Activated naive CD4-positive, alpha-beta T cell treated with anti-CD3 and anti-CD28 coated beads, Interleukin-2, amount 50 U/mL, for 72 hours (primary cell): ENCODE measurements at regions not wholly inside any gene's neighbourhood (a gene's known extent, or its start where the extent isn't known, plus 50 kb on each side); places are given as distances from the start of the nearest gene placed in this dataset.

Source experiments
- ATAC-seq, 2 donors: fragments of 150-1000 bp; cut with Tn5 transposase; 2 replicates each; pipeline ENCODE4 v1.10.0; 2021; ENCODE audit warnings: mild to moderate bottlenecking in 2 of 2, moderate library complexity in 2 of 2
- DNase-seq, 2 donors: peaks; one replicate each; pipeline ENCODE4 v3.0.0; 2021 to 2022; ENCODE audit warnings: low spot score in 2 of 2
- H3K27ac Mint-ChIP-seq, 2 donors: one replicate each; pipeline ENCODE4 v1.8.0; 2022; ENCODE audit warnings: mild to moderate bottlenecking in 2 of 2, mixed read lengths in 2 of 2
- H3K36me3 Mint-ChIP-seq, 2 donors: one replicate each; pipeline ENCODE4 v1.8.0; 2022; ENCODE audit warnings: mixed read lengths in 2 of 2
- H3K9me3 Mint-ChIP-seq, 2 donors: one replicate each; pipeline ENCODE4 v1.8.0; 2022; ENCODE audit warnings: mixed read lengths in 2 of 2

DNA sequence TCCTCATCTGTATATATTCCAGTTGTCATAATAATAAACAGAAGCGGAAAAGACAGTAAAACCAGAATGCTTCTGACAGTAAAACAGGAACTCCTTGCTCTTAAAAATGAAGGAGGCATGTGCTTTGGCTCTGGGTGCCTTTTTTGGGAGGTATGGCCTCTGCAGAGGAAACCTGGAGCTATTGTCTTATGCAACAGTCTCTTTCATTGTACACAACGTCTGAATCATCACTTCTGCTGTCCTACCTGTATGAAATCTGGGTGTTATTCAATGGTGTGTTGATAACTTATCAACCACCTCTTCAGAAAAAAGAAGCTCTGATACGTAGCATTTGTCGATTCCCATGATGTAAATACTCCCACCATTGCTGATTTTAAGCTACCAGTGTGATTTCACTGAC, 64.8 kb downstream of the CDCA7 start:
- Mint-ChIP-seq H3K27ac (no peak overlapping the region), H3K36me3 (no peaks in the 10 kb centered on the region), H3K9me3 (peaks cover 0 to 3% of the 10 kb centered on the region in 2 donors)
- DNase-seq (no peak), ATAC-seq (no peak)

DNA sequence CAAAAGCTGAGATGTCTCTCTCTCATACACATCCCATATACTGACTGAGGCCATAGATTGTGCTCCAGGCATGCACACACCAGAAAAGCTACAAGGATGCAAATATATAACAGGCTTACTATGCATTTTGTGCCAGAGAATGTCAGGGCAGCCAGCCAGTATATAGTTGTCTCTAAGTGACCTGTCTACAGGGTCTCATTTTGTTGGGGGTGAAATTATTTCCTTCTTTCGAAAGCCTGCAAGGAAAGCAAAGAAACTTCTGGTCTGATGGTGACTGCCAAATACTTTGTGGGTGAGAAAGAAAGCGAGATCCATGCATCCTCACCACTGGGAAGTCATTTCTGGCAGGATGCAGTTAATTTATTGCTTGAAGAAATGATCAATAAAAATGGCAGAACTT, 70.2 kb downstream of the CDCA7 start:
- Mint-ChIP-seq H3K9me3 (peaks cover 0 to 3% of the 10 kb centered on the region in 2 donors), H3K27ac (no peak overlapping the region), H3K36me3 (no peaks in the 10 kb centered on the region)
- ATAC-seq: no peak
- no peak for DNase-seq

DNA sequence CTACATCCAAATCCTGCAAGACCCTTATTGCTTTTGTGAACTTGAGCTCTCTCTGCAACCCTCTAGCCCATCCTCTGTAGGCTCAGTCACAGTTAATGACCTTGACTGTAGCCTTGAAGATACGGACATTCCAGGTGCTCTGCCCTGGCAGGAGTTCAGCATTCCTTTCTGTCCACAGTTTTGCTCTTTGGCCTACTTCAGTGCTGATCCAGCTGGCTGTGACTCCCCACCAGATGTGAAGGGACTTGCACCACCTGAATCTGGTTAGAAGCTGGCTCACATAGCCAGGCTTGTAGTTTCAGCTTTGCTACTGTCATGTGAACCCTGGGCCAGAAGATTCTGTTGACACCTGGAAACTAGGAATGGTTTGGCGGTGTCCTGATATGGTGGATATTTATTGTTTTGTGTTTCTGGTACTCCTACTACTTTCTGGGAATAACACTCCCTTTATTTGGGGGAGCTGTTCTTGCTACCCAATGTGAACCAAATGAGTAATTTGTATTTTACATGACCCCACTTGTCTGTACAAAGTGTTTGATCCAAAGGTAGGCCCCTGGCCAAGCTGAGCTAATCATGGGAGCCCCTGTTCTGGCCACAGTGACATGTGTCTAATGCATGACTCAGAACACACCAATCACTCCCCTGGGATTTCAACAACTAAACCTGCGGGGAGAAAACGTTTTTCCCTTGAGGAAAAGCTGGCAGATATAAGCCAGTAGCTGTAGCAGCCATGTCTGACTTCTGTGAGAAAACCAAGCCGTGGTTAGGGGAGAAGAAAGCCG, 73.4 kb downstream of the CDCA7 start:
- H3K36me3 Mint-ChIP-seq: no peaks in the 10 kb centered on the region
- no peak overlapping the region for H3K27ac Mint-ChIP-seq
- no peak for ATAC-seq
- no peak for DNase-seq
- no peaks in the 10 kb centered on the region for H3K9me3 Mint-ChIP-seq

DNA sequence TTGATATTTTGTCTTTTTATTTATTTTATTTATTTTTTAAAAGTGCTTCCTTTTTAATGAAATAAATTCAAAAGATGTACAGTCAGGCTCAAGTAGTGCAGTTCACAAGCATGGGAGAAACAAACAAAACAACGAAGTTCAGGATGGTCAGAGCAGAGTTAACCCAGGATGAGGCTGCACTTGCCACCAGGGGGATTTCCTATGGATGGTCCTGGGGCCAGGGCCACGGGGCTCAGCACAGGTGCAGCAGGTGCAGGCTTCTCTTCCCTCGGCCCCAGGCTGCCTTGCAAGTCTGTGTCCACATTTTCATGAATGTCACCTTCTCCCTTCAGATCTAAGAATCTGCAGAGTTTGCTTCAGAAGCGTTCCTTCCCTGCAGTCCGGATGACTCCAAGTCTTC, 76.5 kb downstream of the CDCA7 start:
- DNase-seq: no peak
- no peaks in the 10 kb centered on the region for H3K9me3 Mint-ChIP-seq
- no peak overlapping the region for H3K27ac Mint-ChIP-seq
- ATAC-seq: no peak
- H3K36me3 Mint-ChIP-seq: no peaks in the 10 kb centered on the region

DNA sequence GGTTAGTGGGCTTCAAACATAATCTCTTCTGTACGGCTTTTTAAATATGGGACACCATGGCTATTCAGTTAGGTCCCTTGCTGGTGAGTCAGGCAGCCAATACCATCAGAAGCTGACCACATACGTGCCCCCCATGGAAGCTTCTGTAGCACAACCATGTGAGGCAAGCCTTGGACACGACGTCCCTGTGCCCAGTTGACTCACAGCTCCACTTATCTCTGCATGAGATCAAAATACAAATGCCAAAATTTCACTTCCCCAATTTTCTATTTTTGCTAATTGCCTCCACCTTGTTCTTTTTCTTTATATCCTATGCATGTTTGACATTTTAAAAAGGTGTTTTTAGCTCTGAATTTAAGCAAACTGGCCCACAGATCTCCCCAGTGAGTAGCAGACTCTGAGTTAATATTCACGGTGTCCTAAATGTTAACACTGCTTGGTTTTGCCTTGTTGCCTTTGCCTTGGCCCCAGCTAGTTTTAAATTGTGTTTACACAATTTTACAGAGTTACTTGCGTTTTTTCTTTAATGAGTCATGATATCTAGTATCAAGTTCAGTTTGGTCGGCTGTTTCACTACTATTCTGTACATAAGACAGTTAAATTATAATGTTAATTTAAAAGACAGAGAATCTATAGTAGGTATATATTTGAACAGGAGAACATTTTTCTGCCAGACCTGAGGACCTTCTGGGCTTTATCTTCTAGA, 77.5 kb downstream of the CDCA7 start:
- Mint-ChIP-seq H3K36me3 (no peaks in the 10 kb centered on the region), H3K27ac (no peak overlapping the region), H3K9me3 (no peaks in the 10 kb centered on the region)
- ATAC-seq: no peak
- DNase-seq: no peak

DNA sequence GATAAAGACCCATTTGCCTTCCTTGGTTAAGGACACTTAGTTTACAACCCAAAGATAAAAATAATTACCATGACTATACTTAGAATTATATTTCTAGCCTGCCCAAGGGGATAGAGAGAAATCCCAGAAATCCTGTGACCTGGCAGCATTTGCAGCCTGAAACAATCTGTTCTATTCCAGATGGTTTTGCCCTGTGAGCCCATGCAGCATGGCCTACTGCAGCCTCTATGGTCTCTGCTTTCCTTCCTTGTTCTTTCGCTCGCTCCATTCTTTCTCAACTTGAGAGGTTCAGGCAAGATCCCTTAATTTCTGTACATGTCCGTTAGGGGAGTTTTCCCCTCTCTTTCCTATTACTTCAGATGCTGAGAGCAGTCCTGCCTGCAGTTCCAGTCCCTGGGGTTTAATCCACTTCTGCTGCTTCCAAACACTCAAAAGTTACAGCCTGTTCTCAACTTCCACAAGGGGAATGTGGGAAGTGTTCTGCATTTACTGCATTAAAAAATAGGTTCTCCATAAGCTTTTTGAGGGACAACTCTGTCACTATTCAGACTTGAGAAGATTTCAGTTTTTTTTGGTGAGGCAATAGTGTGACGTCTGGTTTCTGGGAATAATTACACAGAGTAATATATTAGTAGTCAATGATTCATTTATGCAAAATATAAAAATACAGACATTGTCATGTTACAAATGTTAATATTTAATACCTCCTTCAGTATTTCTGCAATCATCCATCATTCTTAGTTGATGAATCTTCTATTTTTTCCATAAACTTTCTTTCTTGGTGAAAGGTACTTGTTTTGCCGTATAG, 80.3 kb downstream of the CDCA7 start:
- no peak for ATAC-seq
- Mint-ChIP-seq H3K27ac (no peak overlapping the region), H3K9me3 (no peaks in the 10 kb centered on the region), H3K36me3 (no peaks in the 10 kb centered on the region)
- no peak for DNase-seq

DNA sequence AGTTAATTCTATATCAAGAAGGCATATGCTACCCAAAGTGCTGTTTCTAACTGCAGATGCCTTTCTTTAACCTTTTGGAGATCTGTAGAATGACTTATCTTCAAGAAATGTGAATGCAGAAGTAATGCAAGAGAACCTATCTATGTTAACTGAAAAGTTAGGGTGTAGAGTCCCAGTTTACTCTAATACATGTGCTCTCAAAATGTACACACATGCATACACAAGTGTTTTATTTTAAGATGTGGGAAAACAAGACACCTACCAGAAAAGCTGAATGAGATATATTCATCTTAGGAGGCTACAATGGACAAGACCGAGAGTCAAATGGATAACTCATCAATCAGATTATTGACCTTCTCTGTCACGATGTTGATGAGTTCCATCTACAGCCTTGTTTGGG, 80.9 kb downstream of the CDCA7 start:
- no peak for DNase-seq
- no peak overlapping the region for H3K27ac Mint-ChIP-seq
- no peak for ATAC-seq

DNA sequence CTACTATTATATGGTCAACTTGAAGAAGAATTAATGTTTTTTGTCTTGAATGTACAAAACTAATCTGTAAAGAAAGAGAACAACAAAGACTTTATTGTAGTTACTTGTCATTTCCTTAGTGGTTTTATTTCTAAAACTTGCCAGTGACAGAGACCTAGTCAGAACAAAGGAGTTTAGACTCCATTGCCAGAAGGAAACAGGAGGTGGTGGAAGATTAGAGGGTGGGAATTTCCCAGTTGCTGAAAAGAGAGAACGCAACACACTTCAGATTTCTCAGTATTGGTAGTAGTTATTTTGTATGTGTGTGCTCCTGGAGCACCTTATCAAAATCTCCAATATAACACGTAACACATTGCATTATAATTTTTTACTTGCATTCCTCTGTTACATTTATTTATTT, 81.4 kb downstream of the CDCA7 start:
- no peak for DNase-seq
- Mint-ChIP-seq H3K36me3 (no peaks in the 10 kb centered on the region), H3K27ac (no peak overlapping the region), H3K9me3 (no peaks in the 10 kb centered on the region)
- ATAC-seq: peak; percentile 34 to 92

More for the DNA sequence above, 80.9 kb downstream of the CDCA7 start:
- Mint-ChIP-seq H3K36me3 (no peaks in the 10 kb centered on the region), H3K9me3 (no peaks in the 10 kb centered on the region)

DNA sequence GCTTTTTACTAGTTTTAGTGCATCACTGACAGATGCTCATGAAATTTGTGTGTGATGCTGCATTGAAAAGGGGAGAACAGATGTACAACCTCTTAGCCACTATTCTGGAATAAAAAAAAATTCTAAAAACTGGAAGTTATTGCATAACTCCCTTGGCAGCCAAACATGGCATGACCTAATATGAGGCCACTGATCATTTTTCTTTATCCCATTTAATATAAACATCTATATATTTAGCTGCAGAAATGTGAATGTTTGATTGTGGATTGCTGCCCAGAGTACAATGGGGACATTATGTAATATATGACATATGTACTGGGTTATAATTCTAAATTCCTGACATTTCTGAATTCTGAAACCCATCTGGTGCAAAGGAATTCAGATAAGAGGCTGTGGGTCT, 86.5 kb downstream of the CDCA7 start:
- Mint-ChIP-seq H3K9me3 (no peaks in the 10 kb centered on the region), H3K36me3 (no peaks in the 10 kb centered on the region), H3K27ac (no peak overlapping the region)
- no peak for DNase-seq
- no peak for ATAC-seq

DNA sequence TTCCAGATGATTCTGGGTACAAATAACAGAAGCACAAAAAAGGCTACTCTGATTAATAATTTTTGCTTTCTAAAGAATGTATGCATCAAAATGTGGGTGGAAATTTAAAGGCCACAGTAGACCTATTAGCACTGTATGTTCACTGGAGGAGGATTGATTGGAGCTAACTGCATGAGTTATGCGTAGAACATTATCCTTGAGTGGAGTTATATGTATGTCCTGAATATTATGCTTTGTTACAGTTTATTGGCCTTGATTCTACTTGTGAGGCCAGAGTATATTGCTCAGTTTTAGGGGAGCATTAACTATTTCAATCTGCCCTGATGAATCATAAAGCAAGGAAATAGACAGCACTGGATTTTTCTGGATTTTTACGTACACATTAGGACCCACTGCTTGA, 87.9 kb downstream of the CDCA7 start:
- no peaks in the 10 kb centered on the region for H3K9me3 Mint-ChIP-seq
- ATAC-seq (no peak), DNase-seq (no peak)
- H3K36me3 Mint-ChIP-seq: no peaks in the 10 kb centered on the region
- no peak overlapping the region for H3K27ac Mint-ChIP-seq

DNA sequence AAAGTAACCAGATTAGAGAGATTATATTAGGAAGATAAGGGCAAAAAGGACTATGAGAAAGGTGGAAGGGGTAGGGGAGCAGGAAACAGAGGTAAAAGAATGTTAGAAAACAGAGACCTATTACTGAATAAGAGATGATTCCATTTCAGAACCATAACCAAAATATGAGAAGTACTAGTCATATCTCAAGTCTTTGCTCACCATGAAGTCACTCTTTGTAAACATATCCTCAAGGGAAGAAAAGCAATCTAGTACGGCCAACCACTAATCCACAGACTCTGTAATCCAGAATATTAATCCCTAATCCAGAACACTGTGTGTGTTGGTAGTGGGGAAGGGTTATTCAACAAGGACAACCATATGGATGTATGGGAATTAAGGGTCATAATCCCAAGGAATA, 92.0 kb downstream of the CDCA7 start:
- H3K9me3 Mint-ChIP-seq: no peaks in the 10 kb centered on the region
- peak in 1 of 2 donors; percentile 55 for ATAC-seq
- H3K36me3 Mint-ChIP-seq: no peaks in the 10 kb centered on the region
- H3K27ac Mint-ChIP-seq: no peak overlapping the region
- DNase-seq: no peak

DNA sequence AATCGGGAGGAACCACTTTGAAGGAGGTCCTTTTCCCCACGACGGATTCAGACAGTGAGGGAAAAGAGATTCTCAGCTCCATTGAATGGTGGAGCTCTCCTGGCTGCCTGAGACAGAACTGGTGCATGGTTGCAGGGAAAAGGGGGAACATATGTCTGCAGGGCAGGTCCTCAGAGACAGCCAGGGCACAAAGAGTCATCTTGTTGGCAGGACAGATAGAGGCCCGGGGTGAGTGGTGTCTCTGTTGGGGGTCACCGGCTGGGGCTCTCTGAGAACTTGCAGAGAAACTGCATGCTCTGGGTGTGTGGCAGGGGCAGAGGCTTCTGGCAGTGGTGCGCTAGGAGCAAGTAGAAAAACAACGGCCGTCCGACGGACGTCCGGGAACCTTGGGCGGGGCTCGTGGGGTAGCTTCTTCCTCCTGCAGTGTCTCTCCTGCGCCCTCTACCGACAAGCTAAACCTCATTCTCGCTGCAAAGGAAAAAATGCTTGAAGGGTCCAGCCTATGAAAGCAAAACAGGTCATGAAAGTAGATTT, 94.3 kb downstream of the CDCA7 start:
- no peaks in the 10 kb centered on the region for H3K36me3 Mint-ChIP-seq
- H3K9me3 Mint-ChIP-seq: no peaks in the 10 kb centered on the region
- H3K27ac Mint-ChIP-seq: no peak overlapping the region
- peak; percentile 61 to 63 for DNase-seq
- ATAC-seq: peak; percentile 53 to 76

DNA sequence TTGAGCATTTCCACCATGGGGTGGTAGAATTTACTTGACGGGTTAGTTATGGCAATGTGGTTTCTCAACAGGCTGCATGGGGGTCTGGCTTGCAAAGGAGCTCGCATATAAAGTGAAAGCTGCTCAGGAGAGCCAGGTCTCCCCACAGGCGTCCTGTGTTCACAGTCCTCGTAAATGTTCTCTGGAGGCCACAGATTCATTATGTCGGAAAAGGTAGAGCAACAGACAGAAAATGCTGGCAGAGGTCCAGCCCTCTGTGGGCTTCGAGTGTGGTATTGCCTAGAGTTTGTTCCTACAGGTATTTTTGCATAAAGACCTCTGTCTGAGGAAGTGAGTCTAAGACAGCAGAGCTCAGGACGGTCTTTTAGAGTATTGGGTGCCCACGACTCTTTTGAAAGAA, 96.4 kb downstream of the CDCA7 start:
- H3K9me3 Mint-ChIP-seq: no peaks in the 10 kb centered on the region
- no peaks in the 10 kb centered on the region for H3K36me3 Mint-ChIP-seq
- ATAC-seq (peak in 1 of 2 donors; percentile 32), DNase-seq (peak in 1 of 2 donors; percentile 11)
- no peak overlapping the region for H3K27ac Mint-ChIP-seq

DNA sequence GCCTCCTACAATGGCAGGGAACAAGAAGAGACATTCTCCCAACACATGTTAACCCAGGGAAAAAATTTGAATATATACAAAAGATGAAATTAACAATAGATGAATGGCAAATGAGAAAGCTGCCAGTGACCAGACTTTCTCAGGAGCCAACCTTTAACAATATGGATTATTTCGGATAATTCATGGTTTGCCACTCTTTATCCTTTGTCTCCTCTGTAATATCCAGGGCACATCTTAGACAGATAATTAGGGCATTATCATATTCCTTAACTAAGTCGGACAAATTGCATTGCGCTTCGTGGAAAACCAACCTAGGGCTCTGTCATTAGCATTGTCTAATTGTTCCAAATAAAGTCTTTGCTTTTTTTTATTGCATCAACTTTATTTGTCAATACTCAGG, 97.3 kb downstream of the CDCA7 start:
- no peak for ATAC-seq
- H3K9me3 Mint-ChIP-seq: no peaks in the 10 kb centered on the region
- no peak for DNase-seq
- H3K36me3 Mint-ChIP-seq: no peaks in the 10 kb centered on the region
- H3K27ac Mint-ChIP-seq: no peak overlapping the region

DNA sequence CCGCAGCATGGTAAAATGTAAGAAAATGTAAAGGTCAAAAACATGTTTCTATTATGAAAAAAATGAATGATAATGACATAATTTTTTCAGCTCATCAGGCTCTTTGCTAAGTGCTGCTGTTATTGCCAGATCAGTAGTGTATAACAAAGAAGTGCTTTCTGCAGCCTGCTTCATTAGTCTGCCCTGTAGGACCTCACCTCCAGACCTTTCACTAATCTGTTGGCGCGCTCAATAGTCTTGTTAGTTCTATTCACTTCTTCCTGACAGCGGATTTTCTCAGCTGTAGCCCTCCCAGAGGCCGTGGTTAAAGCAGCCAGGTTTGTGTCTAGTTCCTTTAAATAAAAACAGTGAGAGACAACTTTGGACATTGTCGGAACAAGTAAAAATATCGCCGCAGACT, 97.7 kb downstream of the CDCA7 start:
- no peak for ATAC-seq
- no peak overlapping the region for H3K27ac Mint-ChIP-seq
- DNase-seq: no peak
- H3K9me3 Mint-ChIP-seq: no peaks in the 10 kb centered on the region
- no peaks in the 10 kb centered on the region for H3K36me3 Mint-ChIP-seq

DNA sequence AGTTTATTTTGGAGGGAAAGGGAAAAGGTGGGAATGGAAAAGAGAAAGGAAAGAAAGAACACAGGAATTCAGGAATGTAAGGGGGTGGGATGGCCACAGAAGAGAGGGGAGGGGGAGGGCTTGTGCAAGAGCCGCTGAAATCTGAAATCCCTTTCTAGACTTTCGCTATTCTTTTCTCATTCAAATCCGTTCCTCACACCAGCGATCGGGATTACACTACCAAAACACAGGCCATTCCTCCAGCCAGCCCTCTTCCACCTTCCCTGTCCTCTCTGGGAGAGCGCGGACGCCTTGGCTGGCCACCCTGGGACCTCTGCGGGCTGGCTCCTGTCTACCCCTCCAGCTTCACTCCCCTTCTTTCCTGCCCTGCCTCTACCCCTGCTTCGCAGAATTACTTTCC, 102.3 kb downstream of the CDCA7 start:
- H3K9me3 Mint-ChIP-seq: no peaks in the 10 kb centered on the region
- H3K27ac Mint-ChIP-seq: no peak overlapping the region
- no peak for DNase-seq
- ATAC-seq: no peak
- no peaks in the 10 kb centered on the region for H3K36me3 Mint-ChIP-seq

DNA sequence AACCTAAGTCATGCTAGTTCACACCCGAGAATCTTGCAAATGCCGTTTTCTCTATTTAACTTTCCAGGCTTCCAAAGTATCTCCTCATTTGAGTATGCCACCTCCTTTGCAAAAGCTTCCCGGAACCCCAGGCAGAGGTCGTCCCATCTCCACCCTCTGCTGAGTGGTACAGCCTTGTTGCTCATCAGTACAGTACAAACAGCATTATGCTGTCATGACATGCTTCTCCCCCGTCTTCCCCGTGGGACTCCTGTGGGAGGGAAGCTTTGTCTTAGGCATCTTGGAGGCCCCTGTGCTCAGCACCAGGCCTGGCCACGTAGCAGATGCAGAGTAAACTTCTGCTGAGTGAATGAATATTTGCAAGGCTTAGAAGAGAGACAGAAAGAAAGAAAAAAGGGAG, 102.7 kb downstream of the CDCA7 start:
- DNase-seq (no peak), ATAC-seq (no peak)
- H3K27ac Mint-ChIP-seq: no peak overlapping the region
- no peaks in the 10 kb centered on the region for H3K9me3 Mint-ChIP-seq
- no peaks in the 10 kb centered on the region for H3K36me3 Mint-ChIP-seq
